Stimulated activated naive CD8-positive, alpha-beta T cell treated with anti-CD3 and anti-CD28 coated beads, Interleukin-15, amount 100 ng/mL, for 72 hours (primary cell): ENCODE measurements at regions not wholly inside any gene's neighbourhood (a gene's known extent, or its start where the extent isn't known, plus 50 kb on each side); places are given as distances from the start of the nearest gene placed in this dataset.
"Not testable (repeated sequence)": the region's sequence is repeated elsewhere in the genome, so short reads cannot be mapped to it uniquely, and the experiment has no call there.

Experiments
- ATAC-seq: fragments of 150-1000 bp; cut with Tn5 transposase; 2 replicates; pipeline ENCODE4 v1.10.0; 2021; ENCODE audit warnings: mild to moderate bottlenecking, moderate library complexity
- DNase-seq, 2 donors: peaks; one replicate each; pipeline ENCODE4 v3.0.0; 2021 to 2022
- H3K27ac Mint-ChIP-seq, 2 donors: one replicate each; pipeline ENCODE4 v1.8.0; 2022; ENCODE audit warnings: mild to moderate bottlenecking in 2 of 2, mixed read lengths in 2 of 2, moderate library complexity in 2 of 2
- H3K27me3 Mint-ChIP-seq: one replicate; pipeline ENCODE4 v1.8.0; 2022; ENCODE audit warnings: mixed read lengths
- H3K4me1 Mint-ChIP-seq: one replicate; pipeline ENCODE4 v1.8.0; 2022; ENCODE audit warnings: mild to moderate bottlenecking, mixed read lengths
- H3K4me3 Mint-ChIP-seq, 2 donors: one replicate each; pipeline ENCODE4 v1.8.0; 2022; ENCODE audit warnings: mild to moderate bottlenecking in 2 of 2, mixed read lengths in 2 of 2, moderate library complexity in 1 of 2
- H3K9me3 Mint-ChIP-seq, 2 donors: one replicate each; pipeline ENCODE4 v1.8.0; 2022; ENCODE audit warnings: mixed read lengths in 2 of 2

- DNase-seq (no peak), ATAC-seq (no peak)
- peaks cover 39% of the 10 kb centered on the region for H3K4me1 Mint-ChIP-seq
- no peak overlapping the region for H3K4me3 Mint-ChIP-seq
- no peaks in the 10 kb centered on the region for H3K27me3 Mint-ChIP-seq
- H3K9me3 Mint-ChIP-seq, result no peaks in the 10 kb centered on the region
- H3K27ac Mint-ChIP-seq, result no peak overlapping the region
These were observed 108.1 kb downstream of the ZFAND4 start for GRCh38 chr10:45564303-45564959.

GRCh38 chr10:45561952-45562351 lies 110.6 kb downstream of the ZFAND4 start:
- Mint-ChIP-seq H3K27me3 (no peaks in the 10 kb centered on the region), H3K27ac (peak overlapping the region in 1 of 2 donors; percentile 78), H3K4me3 (peak overlapping the region in 1 of 2 donors; percentile 48), H3K9me3 (no peaks in the 10 kb centered on the region), H3K4me1 (peaks cover 54% of the 10 kb centered on the region)
- DNase-seq (no peak), ATAC-seq (peak; percentile 53)

- peaks cover 59% of the 10 kb centered on the region for H3K4me1 Mint-ChIP-seq
- ATAC-seq, result no peak
- DNase-seq, result no peak
- H3K27me3 Mint-ChIP-seq, result no peaks in the 10 kb centered on the region
- H3K9me3 Mint-ChIP-seq, result no peaks in the 10 kb centered on the region
- no peak overlapping the region for H3K4me3 Mint-ChIP-seq
- H3K27ac Mint-ChIP-seq, result no peak overlapping the region
These were observed 112.3 kb downstream of the ZFAND4 start for GRCh38 chr10:45560262-45560661.

GRCh38 chr10:45558425-45558824 lies 114.1 kb downstream of the ZFAND4 start:
- H3K9me3 Mint-ChIP-seq, result no peaks in the 10 kb centered on the region
- no peak for ATAC-seq
- H3K27me3 Mint-ChIP-seq, result no peaks in the 10 kb centered on the region
- H3K27ac Mint-ChIP-seq, result peak overlapping the region in 1 of 2 donors; percentile 50
- peaks cover 47% of the 10 kb centered on the region for H3K4me1 Mint-ChIP-seq
- H3K4me3 Mint-ChIP-seq, result peak overlapping the region in 1 of 2 donors; percentile 6
- DNase-seq, result no peak

GRCh38 chr10:45557275-45557905 lies 115.2 kb downstream of the ZFAND4 start:
- Mint-ChIP-seq H3K4me1 (peaks cover 45% of the 10 kb centered on the region), H3K9me3 (no peaks in the 10 kb centered on the region), H3K27ac (peak overlapping the region; percentile 55 to 79), H3K27me3 (no peaks in the 10 kb centered on the region), H3K4me3 (peak overlapping the region; percentile 50 to 72)
- peak; percentile 90 for ATAC-seq
- peak in 1 of 2 donors; percentile 37 for DNase-seq

GRCh38 chr10:45555795-45556194 lies 116.8 kb downstream of the ZFAND4 start:
- DNase-seq, result no peak
- H3K4me1 Mint-ChIP-seq, result peaks cover 43% of the 10 kb centered on the region

GRCh38 chr10:45555332-45555731 lies 117.2 kb downstream of the ZFAND4 start:
- H3K4me1 Mint-ChIP-seq, result peaks cover 43% of the 10 kb centered on the region
- not testable (repeated sequence) for H3K27me3 Mint-ChIP-seq, DNase-seq, ATAC-seq, H3K4me3 Mint-ChIP-seq, H3K9me3 Mint-ChIP-seq, H3K27ac Mint-ChIP-seq

More at GRCh38 chr10:45555795-45556194, 116.8 kb downstream of the ZFAND4 start:
- Mint-ChIP-seq H3K4me3 (no peak overlapping the region), H3K27me3 (no peaks in the 10 kb centered on the region), H3K9me3 (no peaks in the 10 kb centered on the region), H3K27ac (no peak overlapping the region)
- no peak for ATAC-seq

- no peak for ATAC-seq
- no peaks in the 10 kb centered on the region for H3K9me3 Mint-ChIP-seq
- H3K4me1 Mint-ChIP-seq, result peaks cover 39% of the 10 kb centered on the region
- H3K27me3 Mint-ChIP-seq, result no peaks in the 10 kb centered on the region
- H3K27ac Mint-ChIP-seq, result no peak overlapping the region
- H3K4me3 Mint-ChIP-seq, result no peak overlapping the region
- DNase-seq, result no peak
These were observed 119.0 kb downstream of the ZFAND4 start for GRCh38 chr10:45553613-45554012.

- no peaks in the 10 kb centered on the region for H3K27me3 Mint-ChIP-seq
- peaks cover 39% of the 10 kb centered on the region for H3K4me1 Mint-ChIP-seq
- ATAC-seq, result no peak
- H3K9me3 Mint-ChIP-seq, result no peaks in the 10 kb centered on the region
- H3K27ac Mint-ChIP-seq, result peak overlapping the region in 1 of 2 donors; percentile 26
- no peak overlapping the region for H3K4me3 Mint-ChIP-seq
- no peak for DNase-seq
These were observed 119.4 kb downstream of the ZFAND4 start for GRCh38 chr10:45553155-45553554.

GRCh38 chr10:45552476-45552875 lies 120.1 kb downstream of the ZFAND4 start:
- peaks cover 36% of the 10 kb centered on the region for H3K4me1 Mint-ChIP-seq
- H3K27me3 Mint-ChIP-seq, result no peaks in the 10 kb centered on the region

GRCh38 chr10:45550903-45551786 lies 121.4 kb downstream of the ZFAND4 start:
- ATAC-seq, result no peak

More at GRCh38 chr10:45552476-45552875, 120.1 kb downstream of the ZFAND4 start:
- no peak overlapping the region for H3K27ac Mint-ChIP-seq
- H3K4me3 Mint-ChIP-seq, result no peak overlapping the region
- DNase-seq, result no peak
- no peaks in the 10 kb centered on the region for H3K9me3 Mint-ChIP-seq
- no peak for ATAC-seq

GRCh38 chr10:45548068-45548467 lies 124.5 kb downstream of the ZFAND4 start:
- H3K4me1 Mint-ChIP-seq, result peaks cover 19% of the 10 kb centered on the region
- H3K27me3 Mint-ChIP-seq, result no peaks in the 10 kb centered on the region
- DNase-seq (no peak), ATAC-seq (no peak)
- H3K9me3 Mint-ChIP-seq, result no peaks in the 10 kb centered on the region
- no peak overlapping the region for H3K4me3 Mint-ChIP-seq
- H3K27ac Mint-ChIP-seq, result peak overlapping the region in 1 of 2 donors; percentile 14

More at GRCh38 chr10:45550903-45551786, 121.4 kb downstream of the ZFAND4 start:
- Mint-ChIP-seq H3K27me3 (no peaks in the 10 kb centered on the region), H3K27ac (no peak overlapping the region), H3K9me3 (no peaks in the 10 kb centered on the region), H3K4me1 (peaks cover 25% of the 10 kb centered on the region), H3K4me3 (no peak overlapping the region)
- DNase-seq, result no peak

- no peak for DNase-seq
- Mint-ChIP-seq H3K27ac (no peak overlapping the region), H3K27me3 (no peaks in the 10 kb centered on the region), H3K9me3 (no peaks in the 10 kb centered on the region), H3K4me3 (no peak overlapping the region), H3K4me1 (peaks cover 18% of the 10 kb centered on the region)
- no peak for ATAC-seq
These were observed 125.4 kb downstream of the ZFAND4 start for GRCh38 chr10:45547207-45547606.

- H3K27me3 Mint-ChIP-seq, result no peaks in the 10 kb centered on the region
- no peak for DNase-seq
- H3K27ac Mint-ChIP-seq, result no peak overlapping the region
- no peak for ATAC-seq
- H3K4me1 Mint-ChIP-seq, result peaks cover 13% of the 10 kb centered on the region
- peaks cover 0 to 4% of the 10 kb centered on the region in 2 donors for H3K9me3 Mint-ChIP-seq
- H3K4me3 Mint-ChIP-seq, result no peak overlapping the region
These were observed 127.4 kb downstream of the ZFAND4 start for GRCh38 chr10:45545150-45545549.

- Mint-ChIP-seq H3K27me3 (no peaks in the 10 kb centered on the region), H3K27ac (no peak overlapping the region), H3K9me3 (peaks cover 0 to 4% of the 10 kb centered on the region in 2 donors), H3K4me3 (no peak overlapping the region), H3K4me1 (peaks cover 8% of the 10 kb centered on the region)
- DNase-seq (no peak), ATAC-seq (no peak)
These were observed 128.4 kb downstream of the ZFAND4 start for GRCh38 chr10:45544191-45544590.
